ENCODE measurements at regions not wholly inside any gene's neighbourhood (a gene's known extent, or its start where the extent isn't known, plus 50 kb on each side); places are given as distances from the start of the nearest gene placed in this dataset.
"Not testable (repeated sequence)": the region's sequence is repeated elsewhere in the genome, so short reads cannot be mapped to it uniquely, and the experiment has no call there.

DNA sequence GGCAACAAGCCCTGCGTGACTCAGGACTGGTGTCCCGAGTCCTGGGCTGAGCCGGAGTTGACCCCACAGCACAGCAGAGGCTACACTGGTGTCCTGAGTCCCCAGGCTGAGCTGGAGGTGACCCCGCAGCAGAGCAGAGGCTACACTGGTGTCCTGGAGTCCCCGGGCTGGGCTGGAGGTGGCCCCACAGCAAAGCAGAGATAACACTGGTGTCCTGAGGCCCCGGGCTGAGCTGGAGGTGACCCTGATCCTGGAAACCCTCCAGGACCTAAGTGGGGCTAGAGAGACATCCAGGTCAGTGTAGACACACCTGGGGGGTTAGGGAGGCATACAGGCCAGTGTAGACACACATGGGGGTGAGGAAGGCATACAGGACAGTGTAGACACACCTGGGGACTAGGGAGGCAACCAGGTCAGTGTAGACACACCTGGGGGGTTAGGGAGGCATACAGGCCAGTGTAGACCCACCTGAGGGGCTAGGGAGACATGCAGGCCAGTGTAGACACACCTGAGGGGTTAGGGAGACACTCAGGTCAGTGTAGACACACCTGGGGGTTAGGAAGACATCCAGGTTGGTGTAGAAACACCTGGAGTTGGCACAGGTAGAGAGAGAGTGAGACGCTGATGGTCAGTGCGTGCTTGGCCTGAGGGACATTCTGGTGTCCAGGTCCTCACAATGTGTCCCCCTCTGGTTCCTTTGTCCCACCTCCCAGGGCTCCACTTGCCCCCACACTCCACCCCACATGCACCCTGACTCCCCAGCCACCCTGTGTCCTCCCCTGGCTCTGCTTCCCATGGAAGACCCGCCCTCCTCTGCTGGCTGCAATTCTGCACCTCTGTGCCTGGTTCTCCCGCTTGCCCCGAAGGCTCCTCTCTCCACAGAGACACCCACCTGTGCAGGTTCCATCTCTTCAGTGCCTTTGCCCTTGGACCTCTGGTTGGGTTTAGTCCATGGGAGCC lies 321.6 kb upstream of the SFSWAP start:
- no peak for DNase-seq (ENCODE audit: low read depth in 2 of 2)

DNA sequence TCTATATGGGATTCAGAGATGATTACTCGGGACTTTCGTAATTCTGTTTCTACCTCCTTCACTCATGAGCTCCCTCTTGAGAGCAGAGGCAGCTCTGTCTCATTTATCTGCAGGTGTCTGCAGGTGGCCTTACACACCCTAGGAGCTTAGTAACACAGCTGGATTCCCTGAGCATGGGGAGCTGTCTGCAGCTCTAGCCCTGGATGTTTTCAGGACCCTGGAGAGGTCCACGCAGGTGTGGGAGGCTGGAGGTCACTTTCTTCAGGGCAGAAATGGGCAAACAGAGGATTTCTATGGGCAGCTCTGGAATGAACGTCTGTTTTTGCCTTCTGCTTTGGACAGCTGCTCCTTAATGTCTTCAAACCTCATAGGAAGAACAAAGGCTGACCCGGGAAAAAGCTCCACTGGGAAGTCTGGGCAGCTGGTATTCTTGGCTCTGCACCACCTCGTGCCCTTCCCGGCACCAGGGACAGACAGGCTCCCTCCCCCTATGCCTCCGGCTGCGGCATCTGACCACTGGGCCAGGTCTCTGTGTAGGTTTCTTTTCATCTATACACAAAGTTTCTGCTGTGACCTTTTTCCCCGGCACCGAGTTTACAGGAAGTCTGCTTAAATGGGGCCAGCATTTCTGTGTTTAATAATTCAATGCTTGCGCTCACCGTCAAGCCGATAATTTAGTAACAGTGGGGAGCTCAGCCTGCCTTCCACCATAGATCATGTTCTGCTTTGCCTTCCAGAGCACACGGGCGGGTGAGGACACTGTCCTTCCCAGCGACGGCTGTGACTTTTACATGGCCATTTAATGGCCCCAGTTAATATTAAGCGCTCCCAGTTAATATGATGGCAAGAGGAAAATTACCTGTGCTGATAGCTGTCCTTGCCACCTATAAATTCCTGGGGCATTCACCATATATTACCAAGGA lies 320.2 kb upstream of the SFSWAP start:
- DNase-seq (ENCODE audit: low read depth in 2 of 2): no peak

DNA sequence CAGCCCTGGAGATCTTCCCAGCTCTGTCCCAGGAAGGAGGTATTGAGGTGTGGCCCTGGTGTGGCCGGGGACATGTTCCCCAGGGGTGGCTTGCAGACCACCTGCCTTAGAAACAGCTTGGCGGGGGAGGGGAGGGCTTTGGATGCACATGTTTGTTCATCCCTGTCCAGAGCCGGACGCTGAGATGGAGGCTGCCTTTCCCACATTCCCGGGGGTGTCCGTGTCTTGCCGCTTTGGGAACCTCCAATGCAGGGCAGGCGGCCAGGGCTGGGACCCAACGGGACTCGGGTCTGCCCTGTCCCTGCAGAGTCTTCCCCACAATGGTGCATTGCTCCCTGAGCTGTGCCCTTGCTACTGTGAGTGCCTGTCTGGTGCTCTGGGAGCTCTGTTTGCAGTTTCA lies 319.5 kb upstream of the SFSWAP start:
- DNase-seq (ENCODE audit: low read depth in 2 of 2): no peak

DNA sequence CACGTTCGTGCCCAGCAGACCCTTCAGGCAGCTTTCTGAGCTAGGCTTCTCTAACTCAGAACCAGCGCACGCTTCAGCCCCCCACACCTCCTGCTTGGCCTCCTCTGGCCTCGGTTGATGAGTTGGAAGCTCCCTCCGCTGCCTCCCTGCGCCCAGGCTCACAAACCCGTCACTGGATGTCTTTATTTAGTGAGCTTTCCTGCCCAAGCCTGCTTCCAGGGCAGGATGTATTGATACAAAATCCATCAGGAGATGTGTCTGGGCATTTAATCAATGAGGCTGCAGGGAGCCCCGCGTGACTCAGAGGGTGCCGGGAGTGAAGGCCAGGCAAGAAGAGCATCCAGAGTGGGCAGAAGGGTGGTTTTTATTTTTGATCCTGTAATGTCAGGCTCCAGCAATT lies 316.1 kb upstream of the SFSWAP start:
- not testable (repeated sequence) for DNase-seq (ENCODE audit: low read depth in 2 of 2)

DNA sequence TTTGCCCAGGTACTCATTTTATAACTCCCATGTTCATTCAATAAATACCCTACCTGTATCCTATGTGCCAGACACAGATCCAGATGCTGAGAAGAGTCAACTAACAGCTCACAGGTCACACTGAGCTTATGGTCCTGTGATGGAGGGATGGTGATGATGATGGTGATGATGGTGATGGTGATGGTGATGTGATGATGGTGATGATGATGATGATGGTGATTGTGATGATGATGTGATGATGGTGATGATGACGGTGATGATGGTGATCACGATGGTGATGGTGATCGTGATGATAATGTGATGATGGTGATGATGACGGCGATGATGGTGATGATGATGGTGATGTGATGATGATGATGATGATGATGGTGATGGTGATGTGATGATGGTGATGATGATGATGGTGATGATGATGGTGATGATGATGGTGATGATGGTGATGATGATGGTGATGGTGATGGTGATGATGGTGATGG lies 315.6 kb upstream of the SFSWAP start:
- not testable (repeated sequence) for DNase-seq (ENCODE audit: low read depth in 2 of 2)

DNA sequence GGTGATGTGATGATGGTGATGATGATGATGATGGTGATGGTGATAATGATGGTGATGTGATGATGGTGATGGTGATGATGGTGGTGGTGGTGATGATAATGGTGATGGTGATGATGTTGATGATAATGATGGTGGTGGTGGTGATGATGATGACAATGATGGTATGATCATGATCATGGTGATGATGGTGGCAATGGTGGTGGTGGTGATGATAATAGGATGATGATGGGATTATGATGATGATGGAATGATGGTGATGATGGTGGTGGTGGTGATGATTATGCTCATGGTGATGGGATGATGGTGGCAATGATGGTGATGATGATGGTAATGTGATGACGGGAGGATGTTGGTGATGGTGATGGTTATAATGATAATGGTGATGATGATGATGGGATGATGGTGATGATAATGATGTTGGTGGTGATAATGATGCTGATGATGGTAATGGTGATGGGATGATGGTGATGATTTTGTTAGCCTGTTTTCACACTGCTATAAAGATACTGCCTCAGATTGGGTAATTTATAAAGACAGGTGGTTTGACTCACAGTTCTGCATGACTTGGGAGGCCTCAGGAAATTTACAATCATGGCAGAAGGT lies 314.8 kb upstream of the SFSWAP start:
- DNase-seq (ENCODE audit: low read depth in 2 of 2): no peak

DNA sequence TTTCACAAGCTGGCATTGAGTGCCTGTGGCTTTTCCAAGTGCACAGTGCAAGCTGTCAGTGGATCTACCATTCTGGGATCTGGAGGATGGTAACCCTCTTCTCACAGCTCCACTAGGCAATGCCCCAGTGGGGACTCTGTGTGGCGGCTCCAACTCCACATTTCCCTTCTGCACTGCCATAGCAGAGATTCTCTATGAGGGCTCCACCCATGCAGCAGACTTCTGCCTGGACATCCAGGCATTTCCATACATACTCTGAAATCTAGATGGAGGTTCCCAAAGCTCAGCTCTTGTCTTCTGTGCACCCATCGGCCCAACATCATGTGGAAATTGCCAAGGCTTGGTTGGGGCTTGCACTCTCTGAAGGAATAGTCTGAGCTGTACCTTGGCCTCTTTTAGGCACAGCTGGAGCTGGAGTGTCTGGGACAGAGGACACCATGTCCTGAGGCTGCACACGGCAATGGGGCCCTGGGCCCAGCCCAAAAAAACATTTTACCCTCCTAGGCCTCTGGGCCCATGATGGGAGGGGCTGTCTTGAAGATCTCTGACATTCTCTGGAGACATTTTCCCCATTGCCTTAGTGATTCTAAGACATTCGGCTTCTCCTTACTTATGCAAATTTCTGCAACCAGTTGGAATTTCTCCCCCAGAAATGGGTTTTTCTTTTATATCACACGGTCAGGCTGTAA lies 313.3 kb upstream of the SFSWAP start:
- no peak for DNase-seq (ENCODE audit: low read depth in 2 of 2)

DNA sequence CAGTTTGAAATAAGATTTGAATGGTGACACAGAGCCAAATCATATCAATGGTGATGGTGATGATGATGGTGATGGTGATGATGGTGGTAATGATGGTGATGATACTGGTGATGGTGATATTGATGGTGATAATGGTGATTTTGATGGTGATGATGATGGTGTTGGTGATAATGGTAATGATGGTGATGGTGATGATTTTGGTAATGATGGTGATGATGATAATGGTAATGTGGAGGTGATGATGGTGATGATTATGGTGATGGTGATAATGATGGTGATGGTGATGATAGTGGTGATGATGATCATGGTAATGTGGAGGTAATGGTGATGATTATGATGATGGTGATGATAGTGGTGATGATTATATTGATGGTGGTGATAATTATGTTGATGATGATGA lies 311.9 kb upstream of the SFSWAP start:
- no peak for DNase-seq (ENCODE audit: low read depth in 2 of 2)

DNA sequence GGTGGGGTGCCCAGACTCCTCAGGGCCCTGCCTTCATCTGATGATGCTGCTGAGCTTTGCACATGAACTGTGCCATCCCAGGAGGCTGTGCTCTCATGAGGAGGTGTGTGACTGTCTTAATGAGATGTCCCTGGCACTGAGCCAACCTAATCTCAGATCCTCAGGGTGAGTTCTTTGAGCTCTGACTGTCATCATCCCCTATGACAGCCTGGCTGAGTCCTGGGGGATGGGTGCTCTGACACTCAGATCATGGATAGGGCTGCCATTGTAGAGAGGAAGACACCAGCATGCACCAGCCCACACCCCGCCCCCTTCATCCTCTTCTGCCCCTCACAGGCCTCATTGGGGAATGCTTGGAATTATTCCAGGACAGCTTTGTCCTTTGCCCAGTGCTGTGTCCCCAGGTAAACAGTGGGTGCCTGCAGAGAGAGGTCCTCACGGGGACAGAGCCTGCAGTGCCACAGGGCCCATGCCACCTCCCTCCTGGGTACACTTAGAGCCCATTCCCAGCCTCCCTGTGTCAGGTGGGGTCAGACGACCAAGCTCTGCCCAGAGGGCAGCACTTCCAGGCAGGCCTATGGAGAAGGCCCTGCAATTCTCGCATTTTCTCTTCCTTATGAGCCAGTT lies 310.1 kb upstream of the SFSWAP start:
- not testable (repeated sequence) for DNase-seq (ENCODE audit: low read depth in 2 of 2)

DNA sequence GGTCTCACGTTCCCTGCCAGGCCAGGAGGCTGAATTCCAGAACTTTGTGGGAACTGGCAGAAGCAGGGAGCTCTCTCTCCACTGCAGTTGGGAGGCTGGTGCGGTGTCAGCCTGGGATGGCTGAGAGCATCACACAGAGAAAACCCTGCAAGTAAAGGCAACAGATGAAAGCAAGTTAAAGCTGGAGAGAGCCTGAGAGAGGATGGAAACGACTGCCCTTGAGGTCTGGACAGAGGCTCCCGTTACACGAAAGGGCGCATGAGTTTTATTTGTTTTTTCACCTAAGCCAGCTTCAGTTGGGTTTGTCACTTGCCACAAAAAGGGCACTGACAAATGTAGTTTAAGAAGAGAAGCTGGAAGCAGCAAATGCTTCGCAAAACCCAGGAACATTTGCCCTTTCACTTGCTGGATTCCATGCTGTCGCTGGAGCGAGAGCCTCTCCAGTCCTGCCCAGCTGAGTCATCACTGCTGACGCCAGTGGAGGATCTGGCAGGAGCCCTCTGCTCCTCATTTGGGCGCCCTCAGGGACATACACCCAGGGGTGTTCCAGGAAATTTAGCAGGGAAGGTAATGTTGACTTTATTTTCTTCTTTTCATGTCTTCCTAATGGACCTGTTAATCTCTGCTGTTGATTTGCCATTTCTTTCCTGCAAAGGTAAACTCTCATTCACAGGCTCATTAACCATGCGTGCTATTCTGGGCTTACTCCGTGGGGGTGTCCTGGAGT lies 308.8 kb upstream of the SFSWAP start:
- DNase-seq (ENCODE audit: low read depth in 2 of 2): not testable (repeated sequence)

DNA sequence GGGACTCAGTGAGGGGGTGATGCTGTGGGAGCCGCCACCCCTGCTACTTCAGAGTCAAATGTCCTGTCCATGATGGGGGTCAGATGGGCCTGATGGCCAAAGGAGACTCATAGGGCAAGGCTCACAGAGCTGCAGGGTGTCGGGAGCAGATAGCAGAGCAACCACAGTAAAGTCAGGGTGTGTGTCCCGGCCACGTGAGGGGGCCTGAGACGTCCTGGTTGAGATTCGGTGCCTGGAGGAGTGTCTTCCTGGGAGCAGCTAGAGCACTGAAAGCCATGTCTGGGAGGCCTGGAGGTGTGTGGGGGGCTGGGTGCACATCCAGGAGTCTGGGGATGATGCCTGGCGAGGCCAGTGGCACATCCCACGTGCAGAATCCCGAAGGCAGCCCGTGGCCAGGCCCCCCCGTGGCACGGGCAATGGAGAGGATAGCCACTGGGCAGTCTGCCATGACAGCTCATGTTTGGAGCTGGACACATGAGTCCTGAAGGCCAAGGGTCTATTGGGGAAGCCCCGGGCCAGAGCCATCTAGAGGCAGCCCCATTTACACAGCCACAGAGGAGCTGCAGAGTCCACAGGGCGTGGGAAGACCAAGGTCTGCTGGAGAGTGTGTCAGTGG lies 308.0 kb upstream of the SFSWAP start:
- DNase-seq (ENCODE audit: low read depth in 2 of 2): no peak

DNA sequence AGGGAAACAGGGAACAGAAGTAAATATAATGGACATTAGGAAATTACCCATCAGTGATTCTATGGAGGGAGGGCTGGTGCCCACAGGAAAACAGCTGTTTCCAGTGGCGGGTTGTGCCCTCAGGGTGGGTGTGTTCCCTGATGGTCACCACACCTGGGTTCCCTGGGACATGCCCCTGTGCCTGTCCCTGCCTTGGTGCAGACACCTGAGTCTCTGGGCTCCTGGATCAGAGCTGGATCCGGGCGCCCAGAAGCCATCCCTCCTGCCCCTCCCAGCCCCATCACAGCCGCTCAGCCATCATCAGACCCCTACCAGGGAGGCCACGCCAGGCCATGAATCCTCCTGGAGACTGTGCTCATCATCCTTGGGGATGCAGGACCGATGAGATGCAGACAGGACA lies 307.2 kb upstream of the SFSWAP start:
- DNase-seq (ENCODE audit: low read depth in 2 of 2): no peak

DNA sequence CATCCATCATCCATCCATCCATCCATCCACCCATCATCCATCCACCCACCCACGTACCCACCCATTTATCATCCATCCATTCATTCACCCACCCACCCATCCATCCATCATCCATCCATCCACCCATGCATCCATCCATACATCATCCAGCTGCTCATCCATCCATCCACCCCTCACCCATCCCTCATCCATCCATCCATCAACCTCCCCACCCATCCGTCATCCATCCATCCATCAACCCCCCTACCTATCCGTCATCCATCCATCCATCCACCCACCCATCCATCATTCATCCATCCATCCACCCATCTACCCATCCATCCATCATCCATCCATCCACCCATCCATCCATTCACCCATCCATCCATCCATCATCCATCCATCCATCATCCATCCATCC lies 306.2 kb upstream of the SFSWAP start:
- no peak for DNase-seq (ENCODE audit: low read depth in 2 of 2)

DNA sequence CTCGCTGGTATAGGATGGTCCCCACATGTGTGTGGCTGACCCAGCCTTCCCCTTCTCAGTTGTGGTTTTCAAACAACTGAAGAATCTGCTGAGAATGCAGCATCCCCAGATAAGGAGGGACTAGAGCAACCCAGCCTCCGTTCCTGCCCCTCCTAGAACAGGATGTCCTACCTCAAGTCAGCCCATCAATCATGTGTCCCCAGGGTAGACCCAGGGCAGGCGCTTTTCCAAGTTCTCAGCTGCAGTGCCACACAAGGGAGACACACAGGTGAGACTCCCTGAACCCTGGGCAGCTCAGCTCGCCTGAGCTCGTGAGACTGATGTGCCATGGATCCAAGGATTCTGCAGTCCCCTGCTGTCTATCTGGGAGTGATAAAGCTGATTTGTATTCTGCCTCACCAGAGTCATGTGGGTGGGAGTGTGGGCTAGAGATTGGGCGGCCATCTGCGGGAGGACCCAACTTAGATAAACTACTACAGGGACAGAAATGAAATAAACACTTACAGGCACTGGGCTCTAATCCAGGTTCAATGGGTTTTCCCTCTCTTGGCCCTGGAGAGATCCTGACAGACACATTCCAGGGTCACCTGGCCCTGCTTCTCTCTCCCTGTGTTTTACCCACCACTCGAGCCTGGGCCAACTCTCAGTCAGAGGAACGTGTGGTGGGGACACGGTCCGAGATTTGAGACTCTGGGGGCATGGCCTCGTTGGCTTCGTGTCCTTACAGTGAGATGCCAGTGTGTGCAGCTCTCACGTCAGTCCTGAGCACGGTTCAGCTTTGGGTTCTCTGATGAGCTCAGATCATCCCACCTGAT lies 303.5 kb upstream of the SFSWAP start:
- no peak for DNase-seq (ENCODE audit: low read depth in 2 of 2)

DNA sequence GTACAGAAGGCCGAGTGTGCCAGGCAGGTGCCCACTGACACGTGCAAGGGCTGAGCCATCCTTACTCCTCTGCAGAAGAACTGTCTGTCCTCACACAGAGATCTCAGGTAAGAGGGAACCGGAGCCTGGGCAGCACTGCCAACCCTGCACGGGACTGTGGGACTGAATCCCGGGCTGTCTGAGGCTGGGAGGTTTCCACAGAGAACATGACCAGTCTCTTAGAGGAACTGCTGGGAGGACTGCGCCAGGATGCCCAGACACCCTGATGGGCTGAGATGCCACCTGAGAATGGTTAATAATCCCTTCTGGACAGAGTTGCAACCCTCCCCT lies 302.9 kb upstream of the SFSWAP start:
- no peak for DNase-seq (ENCODE audit: low read depth in 2 of 2)

DNA sequence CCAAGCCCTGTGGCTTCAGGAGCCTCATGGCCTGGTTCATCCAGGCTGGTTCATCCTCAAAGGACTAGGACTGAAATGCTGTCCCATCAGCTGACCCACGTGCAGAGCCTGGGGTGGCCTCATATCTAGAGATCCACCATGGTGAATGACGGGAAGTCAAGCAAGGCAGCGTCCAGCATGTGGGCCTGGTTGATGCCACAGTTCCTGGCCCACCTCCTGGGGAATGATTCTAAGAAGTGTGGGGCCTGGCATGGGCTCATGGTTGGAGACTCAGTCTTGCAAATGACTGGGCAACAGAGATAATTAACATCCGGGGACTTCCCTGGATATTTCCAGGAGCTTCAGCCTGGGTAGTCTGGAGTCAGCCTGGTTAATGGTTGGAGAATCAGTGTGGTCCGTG lies 302.4 kb upstream of the SFSWAP start:
- no peak for DNase-seq (ENCODE audit: low read depth in 2 of 2)

DNA sequence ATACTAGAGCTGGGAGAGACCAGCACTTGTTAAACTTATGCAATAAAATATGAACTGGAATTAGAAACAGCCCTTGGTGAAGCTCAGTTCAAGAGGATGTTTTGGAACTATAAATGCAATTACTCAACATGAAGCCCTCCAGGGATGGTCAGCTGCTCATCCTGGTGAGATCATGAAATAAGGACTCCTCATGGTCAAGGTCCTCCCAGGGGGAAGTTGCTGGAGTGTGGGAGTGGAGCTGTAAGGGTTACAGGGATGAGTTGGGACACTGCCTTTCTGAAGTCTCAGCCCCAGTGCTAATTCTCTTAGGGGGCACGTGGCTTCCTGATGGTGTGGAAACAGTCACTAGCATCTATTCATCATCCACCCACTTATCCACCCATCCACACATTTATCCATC lies 301.7 kb upstream of the SFSWAP start:
- no peak for DNase-seq (ENCODE audit: low read depth in 2 of 2)

DNA sequence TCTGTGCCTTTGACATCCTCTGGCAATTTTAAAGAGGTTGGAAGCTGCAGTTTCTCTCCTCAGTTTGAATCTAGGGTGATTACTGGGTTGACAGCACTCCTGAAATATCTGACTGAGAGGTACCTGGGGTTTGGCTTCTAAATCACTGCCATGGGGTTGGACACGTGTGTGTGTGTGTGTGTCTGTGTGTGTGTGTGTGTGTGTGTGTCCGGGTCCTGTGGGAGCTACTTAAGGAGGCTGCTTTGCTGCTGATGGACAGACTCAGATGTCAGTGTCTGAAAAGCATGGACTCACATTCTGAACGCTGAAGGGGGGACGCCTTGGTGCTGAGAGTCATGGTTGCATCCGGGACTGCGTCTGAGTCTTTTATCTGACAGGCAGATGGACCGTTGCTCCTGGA lies 299.1 kb upstream of the SFSWAP start:
- not testable (repeated sequence) for DNase-seq (ENCODE audit: low read depth in 2 of 2)

DNA sequence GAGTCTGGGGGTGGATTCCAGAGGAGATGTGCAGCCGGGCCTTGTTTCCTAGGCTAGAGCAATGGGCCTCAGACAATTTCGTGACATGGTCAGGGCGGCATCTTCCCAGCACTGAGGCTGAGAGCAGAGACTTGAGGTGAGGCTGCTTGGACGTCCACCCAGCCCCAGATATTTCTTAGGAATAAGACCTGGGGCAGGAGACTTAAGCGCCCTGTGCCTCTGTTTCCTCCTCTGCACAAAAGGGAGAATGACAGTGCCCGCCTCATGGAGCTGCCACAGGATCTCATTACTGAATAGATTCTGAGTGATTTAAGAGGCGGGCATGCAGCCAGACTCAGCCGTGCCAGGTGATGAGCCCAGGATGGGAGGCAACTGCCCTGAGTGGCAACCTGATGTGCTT lies 297.9 kb upstream of the SFSWAP start:
- no peak for DNase-seq (ENCODE audit: low read depth in 2 of 2)
